WERI-Rb-1 (cell line): ENCODE measurements at regions not wholly inside any gene's neighbourhood (a gene's known extent, or its start where the extent isn't known, plus 50 kb on each side); places are given as distances from the start of the nearest gene placed in this dataset.

ENCODE experiments used
- DNase-seq: peaks from one replicate; pipeline ENCODE4 v3.0.0-alpha.2; 2020
- H3K27ac ChIP-seq: fragments of 250-450 bp; sonication (Bioruptor Pico); 2 replicates; pipeline ENCODE4 v1.5.1; 2020; ENCODE audit warnings: mild to moderate bottlenecking, moderate library complexity
- H3K27me3 ChIP-seq: fragments of 250-450 bp; sonication (Bioruptor Pico); 2 replicates; pipeline ENCODE4 v1.5.1; 2021; ENCODE audit warnings: mild to moderate bottlenecking, low read depth, moderate library complexity; ENCODE audit not compliant: insufficient read depth, severe bottlenecking
- H3K36me3 ChIP-seq: fragments of 250-450 bp; sonication (Bioruptor Pico); 2 replicates; pipeline ENCODE4 v1.5.1; 2020; ENCODE audit warnings: mild to moderate bottlenecking, moderate library complexity
- H3K4me3 ChIP-seq: 2 replicates; pipeline ENCODE4 v1.5.1; 2011; ENCODE audit warnings: low read depth, mild to moderate bottlenecking, control low read depth, low read length
- H3K9me3 ChIP-seq: fragments of 250-450 bp; sonication (Bioruptor Pico); 2 replicates; pipeline ENCODE4 v1.5.1; 2021; ENCODE audit warnings: mild to moderate bottlenecking, moderate library complexity; ENCODE audit not compliant: severe bottlenecking
- TF ChIP-seq, protein P1 (sequence below): IDR thresholded peaks from 2 replicates; pipeline ENCODE4 v1.5.1; 2011; ENCODE audit warnings: low read depth, mild to moderate bottlenecking, control low read depth, inconsistent platforms, low read length

DNA sequence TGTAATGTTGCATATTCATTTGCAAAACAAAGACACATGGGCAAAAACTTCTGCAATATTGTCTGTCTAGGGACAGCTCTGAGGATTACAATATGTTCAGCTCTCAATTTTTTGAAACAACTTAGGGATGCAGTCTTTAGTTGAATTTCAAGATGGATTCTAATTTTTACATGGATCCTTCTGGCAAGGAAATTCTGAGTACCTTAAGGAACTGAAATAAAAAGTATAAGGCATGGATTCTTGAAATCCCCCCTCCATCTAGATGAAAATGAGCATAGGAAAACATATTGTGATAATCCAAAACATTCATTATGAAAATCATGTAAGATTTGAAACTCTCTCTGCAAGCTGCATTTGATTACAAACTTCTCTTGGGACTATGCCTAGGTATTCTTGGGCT lies 568.6 kb downstream of the CETN3 start:
- no peaks in the 10 kb centered on the region for H3K27me3 ChIP-seq
- H3K4me3 ChIP-seq = no peak overlapping the region
- TF ChIP-seq, protein P1, sequence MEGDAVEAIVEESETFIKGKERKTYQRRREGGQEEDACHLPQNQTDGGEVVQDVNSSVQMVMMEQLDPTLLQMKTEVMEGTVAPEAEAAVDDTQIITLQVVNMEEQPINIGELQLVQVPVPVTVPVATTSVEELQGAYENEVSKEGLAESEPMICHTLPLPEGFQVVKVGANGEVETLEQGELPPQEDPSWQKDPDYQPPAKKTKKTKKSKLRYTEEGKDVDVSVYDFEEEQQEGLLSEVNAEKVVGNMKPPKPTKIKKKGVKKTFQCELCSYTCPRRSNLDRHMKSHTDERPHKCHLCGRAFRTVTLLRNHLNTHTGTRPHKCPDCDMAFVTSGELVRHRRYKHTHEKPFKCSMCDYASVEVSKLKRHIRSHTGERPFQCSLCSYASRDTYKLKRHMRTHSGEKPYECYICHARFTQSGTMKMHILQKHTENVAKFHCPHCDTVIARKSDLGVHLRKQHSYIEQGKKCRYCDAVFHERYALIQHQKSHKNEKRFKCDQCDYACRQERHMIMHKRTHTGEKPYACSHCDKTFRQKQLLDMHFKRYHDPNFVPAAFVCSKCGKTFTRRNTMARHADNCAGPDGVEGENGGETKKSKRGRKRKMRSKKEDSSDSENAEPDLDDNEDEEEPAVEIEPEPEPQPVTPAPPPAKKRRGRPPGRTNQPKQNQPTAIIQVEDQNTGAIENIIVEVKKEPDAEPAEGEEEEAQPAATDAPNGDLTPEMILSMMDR = no peak
- H3K27ac ChIP-seq = no peak overlapping the region
- no peaks in the 10 kb centered on the region for H3K9me3 ChIP-seq
- H3K36me3 ChIP-seq = no peaks in the 10 kb centered on the region
- DNase-seq = no peak

DNA sequence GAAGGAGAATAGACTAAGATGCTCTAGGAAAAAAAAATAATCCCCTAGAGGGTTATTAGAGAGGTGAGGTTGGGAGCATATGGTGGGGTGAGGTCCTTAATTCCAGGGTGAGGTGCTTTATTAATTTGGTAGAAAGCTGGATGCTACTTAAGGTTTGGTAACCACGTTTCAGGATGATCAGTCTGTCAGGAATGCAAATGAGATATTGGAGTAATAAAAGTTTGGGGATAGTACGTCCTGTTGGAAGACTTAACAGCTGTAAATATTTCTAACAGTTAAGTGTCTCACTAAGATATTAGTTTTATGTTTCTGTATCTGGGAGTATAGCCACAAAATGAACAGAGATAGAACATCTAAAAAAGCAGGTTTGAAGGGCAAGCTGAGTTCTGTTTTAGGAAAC lies 578.9 kb downstream of the CETN3 start:
- Histone ChIP-seq H3K9me3 (no peaks in the 10 kb centered on the region), H3K27me3 (no peaks in the 10 kb centered on the region), H3K27ac (no peak overlapping the region), H3K36me3 (no peaks in the 10 kb centered on the region), H3K4me3 (no peak overlapping the region)
- DNase-seq = no peak
- TF ChIP-seq, protein P1 = no peak

DNA sequence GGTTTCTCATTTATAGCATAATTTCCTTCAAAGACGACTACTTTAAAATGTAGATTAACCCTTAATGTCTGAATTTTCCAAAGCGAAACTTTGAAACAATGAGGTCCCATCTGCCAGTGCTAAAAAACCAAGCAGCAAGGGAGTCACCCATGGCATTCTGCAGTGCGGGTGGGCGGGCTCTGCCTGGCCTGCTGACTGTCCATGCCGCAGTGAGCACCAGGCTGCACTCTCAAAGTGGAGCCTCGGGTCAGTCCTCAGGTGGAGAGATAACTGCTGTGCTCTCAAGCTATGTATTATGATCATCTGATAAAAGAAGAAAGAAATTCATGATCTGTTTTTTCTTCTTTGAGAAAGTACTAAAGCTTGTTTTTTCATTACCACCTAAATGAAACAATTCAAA lies 581.6 kb downstream of the CETN3 start:
- H3K27me3 ChIP-seq = no peaks in the 10 kb centered on the region
- no peak for DNase-seq
- H3K9me3 ChIP-seq = no peaks in the 10 kb centered on the region
- no peak overlapping the region for H3K27ac ChIP-seq
- no peak overlapping the region for H3K4me3 ChIP-seq
- no peaks in the 10 kb centered on the region for H3K36me3 ChIP-seq
- TF ChIP-seq, protein P1 = no peak

DNA sequence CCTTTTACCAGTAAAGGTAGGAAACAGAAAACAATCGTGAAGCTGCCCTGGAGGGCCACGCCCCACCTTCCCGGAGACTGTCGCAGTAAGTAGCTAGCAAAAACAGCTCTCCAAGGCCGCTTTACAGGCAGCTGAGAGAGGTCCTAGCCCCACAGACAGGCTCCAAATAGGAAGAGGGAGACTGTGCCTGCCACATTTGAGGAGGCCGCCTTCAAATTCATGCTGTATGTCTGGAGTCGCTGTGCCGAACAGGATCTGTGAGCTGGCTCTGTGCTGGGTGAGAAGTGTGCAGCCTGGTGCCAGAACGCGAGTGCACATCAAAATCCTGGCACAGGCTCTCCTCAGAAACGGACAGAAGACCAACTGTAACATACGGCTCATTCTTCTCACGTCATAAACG lies 582.2 kb downstream of the CETN3 start:
- H3K4me3 ChIP-seq = no peak overlapping the region
- H3K27me3 ChIP-seq = no peaks in the 10 kb centered on the region
- no peak overlapping the region for H3K27ac ChIP-seq
- H3K36me3 ChIP-seq = no peaks in the 10 kb centered on the region
- no peak for DNase-seq
- H3K9me3 ChIP-seq = no peaks in the 10 kb centered on the region
- TF ChIP-seq, protein P1 = no peak

DNA sequence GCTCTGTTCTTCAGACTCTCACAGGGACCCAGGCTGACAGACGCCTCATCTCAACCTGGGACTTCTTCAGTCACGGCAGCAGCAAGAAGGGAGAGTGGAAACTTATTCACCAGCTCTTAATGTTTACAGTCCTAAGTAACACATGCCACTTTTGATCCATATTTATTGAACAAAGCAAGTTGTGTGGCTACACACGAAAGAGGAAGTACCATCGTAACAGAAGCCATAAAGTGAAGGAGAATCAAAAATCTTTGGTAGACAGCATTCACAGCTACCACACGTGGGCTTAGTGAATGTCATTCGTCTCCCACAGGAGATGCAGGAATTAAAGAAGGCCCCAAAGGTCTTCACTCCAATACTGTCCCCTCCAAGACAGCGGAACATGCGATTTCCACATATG lies 582.6 kb downstream of the CETN3 start:
- no peaks in the 10 kb centered on the region for H3K36me3 ChIP-seq
- TF ChIP-seq, protein P1 = no peak
- H3K27me3 ChIP-seq = no peaks in the 10 kb centered on the region
- no peak overlapping the region for H3K4me3 ChIP-seq
- no peaks in the 10 kb centered on the region for H3K9me3 ChIP-seq
- no peak overlapping the region for H3K27ac ChIP-seq
- DNase-seq = no peak

DNA sequence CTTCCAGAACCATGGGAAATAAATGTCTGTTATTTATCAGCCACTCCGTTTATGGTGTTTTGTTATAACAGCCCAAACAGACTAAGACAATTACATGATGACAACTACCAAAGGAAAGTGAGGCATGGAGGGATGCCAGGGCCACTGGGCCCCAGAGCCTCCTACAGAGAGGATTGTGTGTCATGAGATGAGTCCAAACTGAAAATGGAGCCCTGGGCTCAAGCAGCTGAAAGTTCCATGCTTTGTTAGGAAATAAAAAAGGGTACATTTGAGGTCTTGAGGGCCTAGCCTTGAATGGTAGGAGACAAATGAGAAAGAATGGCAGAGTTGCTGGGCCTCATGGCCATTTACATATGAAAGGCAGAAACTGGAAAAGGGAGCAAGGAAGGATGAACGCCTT lies 586.5 kb downstream of the CETN3 start:
- TF ChIP-seq, protein P1 = no peak
- Histone ChIP-seq H3K36me3 (no peaks in the 10 kb centered on the region), H3K9me3 (no peaks in the 10 kb centered on the region), H3K4me3 (no peak overlapping the region), H3K27me3 (no peaks in the 10 kb centered on the region), H3K27ac (no peak overlapping the region)
- no peak for DNase-seq
